Prostate gland (tissue), 2 donors: ENCODE measurements at regions not wholly inside any gene's neighbourhood (a gene's known extent, or its start where the extent isn't known, plus 50 kb on each side); places are given as distances from the start of the nearest gene placed in this dataset.

Experiments used
- CTCF ChIP-seq, 4 experiments: fragments of 200-600 bp in 2 of 4; fragments of 450-650 bp in 2 of 4; sonication (generic) in 2 of 4; IDR thresholded peaks; 1 replicate in 3 of 4; 2 replicates in 1 of 4; pipeline ENCODE4 v1.5.1; 2016 to 2019; ENCODE audit warnings: antibody characterized with exemption in 4 of 4, mild to moderate bottlenecking in 2 of 4, moderate library complexity in 2 of 4
- POLR2A ChIP-seq: fragments of 450-650 bp; IDR thresholded peaks from one replicate; pipeline ENCODE4 v1.6.1; 2016; ENCODE audit warnings: antibody characterized with exemption, mild to moderate bottlenecking
- POLR2AphosphoS5 ChIP-seq: sonication (generic); formaldehyde crosslinking; IDR thresholded peaks from one replicate; pipeline ENCODE4 v1.6.1; 2017; ENCODE audit warnings: antibody characterized with exemption

DNA sequence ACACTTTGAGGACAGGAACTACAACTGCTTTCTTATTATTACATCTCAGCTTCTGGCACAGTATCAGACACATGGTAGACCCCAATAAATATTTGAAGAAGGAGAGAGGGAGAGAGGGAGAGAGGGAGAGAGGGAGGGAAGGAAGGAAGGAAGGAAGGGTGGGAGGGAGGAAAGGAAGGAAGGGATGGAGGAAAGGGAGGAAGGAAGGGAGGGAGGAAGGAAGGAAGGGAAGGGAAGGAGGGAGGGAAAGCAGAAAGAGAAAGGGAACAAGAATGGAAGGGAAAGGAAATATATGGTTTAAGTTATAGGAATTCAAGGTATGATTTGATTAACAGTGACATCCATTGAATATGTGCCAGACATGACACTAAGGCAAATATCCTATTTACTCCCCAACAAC lies 402.1 kb downstream of the KIF16B start:
- TF ChIP-seq POLR2A (no peak), POLR2AphosphoS5 (no peak), CTCF (IDR thresholded peaks at IDR 0.05) (no peak)
